ENCODE measurements at regions not wholly inside any gene's neighbourhood (a gene's known extent, or its start where the extent isn't known, plus 50 kb on each side); places are given as distances from the start of the nearest gene placed in this dataset.
A peak's percentile ranks its signal among the peaks of the same experiment; 100 is the strongest.

DNA sequence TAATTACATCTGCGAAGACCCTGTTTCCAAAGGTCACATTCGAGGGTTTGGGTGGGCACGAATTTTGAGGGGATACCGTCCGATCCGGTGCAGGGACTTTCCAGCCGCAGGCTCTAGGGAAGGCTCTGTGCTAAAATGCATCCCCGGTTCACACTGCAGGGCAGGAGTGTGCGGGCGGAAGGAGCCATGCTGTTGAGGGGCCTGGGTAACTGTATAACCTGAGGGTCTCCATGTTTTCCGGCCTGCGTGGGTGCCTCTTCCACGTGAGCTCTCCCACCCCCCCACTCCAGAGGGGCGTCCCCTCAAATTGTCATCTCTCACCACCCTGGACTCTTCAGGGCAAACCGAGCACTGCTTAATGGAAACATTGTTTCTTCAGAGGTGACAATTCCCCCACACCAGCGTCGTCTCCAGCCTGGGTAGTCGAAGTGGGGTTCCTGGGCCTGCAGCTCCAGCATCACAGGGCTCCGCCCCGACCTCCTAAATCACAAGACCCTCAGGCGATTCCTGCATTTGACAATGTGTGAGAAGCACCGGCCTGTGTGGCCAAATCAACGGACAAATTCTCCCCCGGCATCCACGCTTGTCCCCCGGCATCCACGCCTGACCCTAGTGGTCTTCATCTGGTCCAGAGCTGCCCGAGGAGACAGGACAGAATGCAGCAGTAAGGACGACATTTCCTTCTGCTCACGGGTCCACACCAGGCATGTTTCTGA, 51.2 kb downstream of the FOXL3 start:
- H3K4me3 ChIP-seq (ENCODE audit: low read length in 2 of 2), result no peak overlapping the region
- H3K4ac ChIP-seq (ENCODE audit: low read length), result peak overlapping the region; percentile 89
- no peaks in the 10 kb centered on the region for H3K36me3 ChIP-seq (replicated peaks in 1 of 2; ENCODE audit: control insufficient read depth in 2 of 2, insufficient read depth in 2 of 2, low read length in 2 of 2)
- peaks cover 4% of the 10 kb centered on the region in 2 donors for H3K4me1 ChIP-seq (ENCODE audit: control insufficient read depth in 2 of 2, insufficient read depth in 1 of 2, low read depth in 1 of 2, low read length in 2 of 2)
- H3K9ac ChIP-seq (ENCODE audit: low read depth, low read length, poor library complexity), result no peak overlapping the region
- H3K18ac ChIP-seq (ENCODE audit: low read length), result peak overlapping the region; percentile 48
- H2BK12ac ChIP-seq (ENCODE audit: low read length), result no peak overlapping the region
- peak overlapping the region; percentile 2 for H2BK5ac ChIP-seq (ENCODE audit: low read length)
- H2BK120ac ChIP-seq (ENCODE audit: low read depth, low read length), result no peak overlapping the region
- no peak overlapping the region for H4K8ac ChIP-seq (ENCODE audit: low read depth, low read length)
- no peak overlapping the region for H3K14ac ChIP-seq (ENCODE audit: low read length)
- H3K4me2 ChIP-seq (ENCODE audit: insufficient read depth, low read length, poor library complexity, severe bottlenecking), result no peak overlapping the region
- H3K79me1 ChIP-seq (ENCODE audit: low read depth, low read length), result no peaks in the 10 kb centered on the region
- peaks cover 0 to 2% of the 10 kb centered on the region in 2 donors for H3K9me3 ChIP-seq (replicated peaks in 1 of 2; ENCODE audit: control insufficient read depth in 2 of 2, insufficient read depth in 1 of 2, low read depth in 1 of 2, low read length in 2 of 2)
- no peak for DNase-seq (ENCODE audit: low spot score)
- peak overlapping the region; percentile 97 for H2AK5ac ChIP-seq (ENCODE audit: low read depth, low read length)
- H2BK15ac ChIP-seq (ENCODE audit: low read length), result no peak overlapping the region
- peak overlapping the region; percentile 73 for H3K23ac ChIP-seq (ENCODE audit: low read depth, low read length, poor library complexity)
- no peak overlapping the region for H2AFZ ChIP-seq (ENCODE audit: low read length)
- H3K27me3 ChIP-seq (ENCODE audit: control insufficient read depth in 3 of 3, insufficient read depth in 3 of 3, low read depth in 1 of 3, low read length in 3 of 3), result peaks cover 0 to 25% (median 0%) of the 10 kb centered on the region in 3 experiments
- no peak overlapping the region for H4K91ac ChIP-seq (ENCODE audit: low read depth, low read length, poor library complexity)
- H3K27ac ChIP-seq (replicated peaks; ENCODE audit: low read length), result no peak overlapping the region
- WGBS, 2 donors (ENCODE audit: extremely low coverage in 2 of 2, insufficient read length in 2 of 2, insufficient replicate concordance in 1 of 2), result no CpG with 5 or more reads among the region's 30 CpGs

DNA sequence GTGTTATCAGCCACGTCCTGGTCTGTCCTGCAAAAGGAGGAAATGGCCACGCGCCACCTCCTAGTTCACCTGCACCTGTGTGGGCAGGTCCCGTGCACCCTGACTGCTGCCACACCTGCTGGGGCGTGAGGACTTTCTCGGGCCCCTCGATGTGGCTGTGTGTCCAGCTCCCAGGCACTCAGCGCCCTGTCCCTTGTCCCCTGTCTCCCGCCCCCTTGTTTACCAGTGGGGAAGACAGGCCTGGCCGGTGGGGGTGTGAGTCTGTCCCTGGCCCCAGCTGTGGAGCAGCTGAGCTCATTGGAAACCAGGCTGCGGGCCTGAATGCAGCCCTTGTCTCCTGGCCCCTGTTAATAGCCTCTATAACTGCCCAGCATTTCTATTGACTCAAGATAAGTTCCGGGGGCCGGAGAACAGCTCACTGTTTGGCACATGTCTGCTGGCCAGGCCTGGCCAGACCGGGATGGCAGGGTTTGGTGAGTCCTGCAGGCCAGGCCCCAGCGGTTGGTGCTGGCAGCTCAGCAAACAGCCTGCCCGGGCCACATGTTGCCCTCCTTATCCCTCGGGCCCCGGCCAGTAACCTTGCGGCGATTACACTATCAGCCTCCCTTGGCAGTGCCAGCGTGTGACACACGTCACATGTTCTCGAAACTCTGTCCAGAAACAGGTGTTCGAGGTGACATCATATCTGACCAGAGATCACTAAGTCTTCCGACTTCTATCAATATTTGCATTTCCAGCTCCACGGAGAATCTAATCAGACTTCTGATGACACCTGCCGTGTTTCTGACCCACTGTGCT, 52.1 kb downstream of the FOXL3 start:
- peaks cover 0 to 3% of the 10 kb centered on the region in 2 donors for H3K9me3 ChIP-seq (replicated peaks in 1 of 2; ENCODE audit: control insufficient read depth in 2 of 2, insufficient read depth in 1 of 2, low read depth in 1 of 2, low read length in 2 of 2)
- H3K9ac ChIP-seq (ENCODE audit: low read depth, low read length, poor library complexity), result no peak overlapping the region
- no peak overlapping the region for H2AFZ ChIP-seq (ENCODE audit: low read length)
- H2BK15ac ChIP-seq (ENCODE audit: low read length), result no peak overlapping the region
- WGBS, 2 donors (ENCODE audit: extremely low coverage in 2 of 2, insufficient read length in 2 of 2, insufficient replicate concordance in 1 of 2), result no CpG with 5 or more reads among the region's 27 CpGs
- H3K23ac ChIP-seq (ENCODE audit: low read depth, low read length, poor library complexity), result no peak overlapping the region
- H2BK5ac ChIP-seq (ENCODE audit: low read length), result peak overlapping the region; percentile 24
- no peak for DNase-seq (ENCODE audit: low spot score)
- no peak overlapping the region for H4K8ac ChIP-seq (ENCODE audit: low read depth, low read length)
- H3K4me2 ChIP-seq (ENCODE audit: insufficient read depth, low read length, poor library complexity, severe bottlenecking), result no peak overlapping the region
- peaks cover 4% of the 10 kb centered on the region in 2 donors for H3K4me1 ChIP-seq (ENCODE audit: control insufficient read depth in 2 of 2, insufficient read depth in 1 of 2, low read depth in 1 of 2, low read length in 2 of 2)
- peak overlapping the region; percentile 80 for H3K18ac ChIP-seq (ENCODE audit: low read length)
- H3K79me1 ChIP-seq (ENCODE audit: low read depth, low read length), result no peaks in the 10 kb centered on the region
- H2AK5ac ChIP-seq (ENCODE audit: low read depth, low read length), result peak overlapping the region; percentile 97
- H4K91ac ChIP-seq (ENCODE audit: low read depth, low read length, poor library complexity), result no peak overlapping the region
- no peak overlapping the region for H2BK120ac ChIP-seq (ENCODE audit: low read depth, low read length)
- H3K14ac ChIP-seq (ENCODE audit: low read length), result peak overlapping the region; percentile 56
- H3K27ac ChIP-seq (replicated peaks; ENCODE audit: low read length), result no peak overlapping the region
- no peaks in the 10 kb centered on the region for H3K36me3 ChIP-seq (replicated peaks in 1 of 2; ENCODE audit: control insufficient read depth in 2 of 2, insufficient read depth in 2 of 2, low read length in 2 of 2)
- no peak overlapping the region for H3K4me3 ChIP-seq (ENCODE audit: low read length in 2 of 2)
- peak overlapping the region; percentile 73 for H2BK12ac ChIP-seq (ENCODE audit: low read length)
- H3K27me3 ChIP-seq (ENCODE audit: control insufficient read depth in 3 of 3, insufficient read depth in 3 of 3, low read depth in 1 of 3, low read length in 3 of 3), result peaks cover 0 to 25% (median 0%) of the 10 kb centered on the region in 3 experiments
- H3K4ac ChIP-seq (ENCODE audit: low read length), result no peak overlapping the region

DNA sequence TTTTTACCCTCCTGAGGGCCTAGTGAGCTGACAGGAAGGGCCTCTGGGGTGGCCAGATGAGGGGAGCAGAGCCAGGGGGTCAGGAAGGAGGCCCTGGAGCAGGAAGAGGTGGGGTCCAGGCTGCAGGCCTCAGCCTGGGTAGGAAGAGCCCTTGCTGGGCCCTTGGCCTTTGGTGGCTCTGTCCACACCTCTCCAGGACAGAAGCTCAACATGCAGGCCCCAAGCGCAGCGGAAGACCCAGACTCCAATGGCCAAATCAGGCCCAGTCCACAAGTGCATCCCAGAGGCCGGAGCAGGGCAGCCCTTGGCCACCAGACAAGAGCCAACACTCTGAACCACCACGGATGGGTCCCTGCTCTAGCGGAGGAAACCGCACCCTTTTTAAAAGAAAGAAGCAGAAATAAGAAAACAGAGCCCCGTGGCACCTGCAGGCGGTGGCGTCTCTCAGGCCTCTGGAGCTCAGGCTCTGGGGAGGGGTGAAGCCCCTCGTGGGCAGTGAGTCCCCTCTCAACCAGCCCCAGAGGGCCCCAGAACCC, 52.8 kb downstream of the FOXL3 start:
- Histone ChIP-seq H3K9ac (ENCODE audit: low read depth, low read length, poor library complexity) (no peak overlapping the region), H3K36me3 (replicated peaks in 1 of 2; ENCODE audit: control insufficient read depth in 2 of 2, insufficient read depth in 2 of 2, low read length in 2 of 2) (no peaks in the 10 kb centered on the region), H3K4ac (ENCODE audit: low read length) (no peak overlapping the region), H3K27ac (replicated peaks; ENCODE audit: low read length) (no peak overlapping the region), H3K14ac (ENCODE audit: low read length) (no peak overlapping the region), H3K9me3 (replicated peaks in 1 of 2; ENCODE audit: control insufficient read depth in 2 of 2, insufficient read depth in 1 of 2, low read depth in 1 of 2, low read length in 2 of 2) (peaks cover 0 to 3% of the 10 kb centered on the region in 2 donors), H2AK5ac (ENCODE audit: low read depth, low read length) (peak overlapping the region; percentile 44), H3K4me2 (ENCODE audit: insufficient read depth, low read length, poor library complexity, severe bottlenecking) (no peak overlapping the region), H3K18ac (ENCODE audit: low read length) (peak overlapping the region; percentile 66), H3K27me3 (ENCODE audit: control insufficient read depth in 3 of 3, insufficient read depth in 3 of 3, low read depth in 1 of 3, low read length in 3 of 3) (peaks cover 0 to 25% (median 0%) of the 10 kb centered on the region in 3 experiments), H3K23ac (ENCODE audit: low read depth, low read length, poor library complexity) (no peak overlapping the region), H4K91ac (ENCODE audit: low read depth, low read length, poor library complexity) (no peak overlapping the region), H4K8ac (ENCODE audit: low read depth, low read length) (no peak overlapping the region), H2BK120ac (ENCODE audit: low read depth, low read length) (no peak overlapping the region), H2AFZ (ENCODE audit: low read length) (peak overlapping the region; percentile 43), H3K79me1 (ENCODE audit: low read depth, low read length) (no peaks in the 10 kb centered on the region), H2BK15ac (ENCODE audit: low read length) (peak overlapping the region; percentile 45), H3K4me1 (ENCODE audit: control insufficient read depth in 2 of 2, insufficient read depth in 1 of 2, low read depth in 1 of 2, low read length in 2 of 2) (peaks cover 4% of the 10 kb centered on the region in 2 donors), H2BK12ac (ENCODE audit: low read length) (no peak overlapping the region), H2BK5ac (ENCODE audit: low read length) (no peak overlapping the region), H3K4me3 (ENCODE audit: low read length in 2 of 2) (no peak overlapping the region)
- no peak for DNase-seq (ENCODE audit: low spot score)
- WGBS, 2 donors (ENCODE audit: extremely low coverage in 2 of 2, insufficient read length in 2 of 2, insufficient replicate concordance in 1 of 2), result no CpG with 5 or more reads among the region's 10 CpGs

Data from neuronal stem cell (in vitro differentiated cells).